C4-2B (cell line): ENCODE measurements at regions not wholly inside any gene's neighbourhood (a gene's known extent, or its start where the extent isn't known, plus 50 kb on each side); places are given as distances from the start of the nearest gene placed in this dataset.

ENCODE experiments used
- H3K27ac ChIP-seq: fragments of 450-650 bp; 2 replicates; pipeline ENCODE4 v1.5.1; 2017
- CTCF ChIP-seq: fragments of 450-650 bp; conservative IDR thresholded peaks from 2 replicates; pipeline ENCODE4 v1.5.1; 2017; ENCODE audit warnings: mild to moderate bottlenecking
- ZFX ChIP-seq: fragments of 450-650 bp; IDR thresholded peaks from 2 replicates; pipeline ENCODE4 v1.6.1; 2017

GRCh38 chr6:156033598-156033997, 578.0 kb upstream of the NOX3 start:
- no peak overlapping the region for H3K27ac ChIP-seq
- TF ChIP-seq ZFX (no peak), CTCF (no peak)

- TF ChIP-seq CTCF (no peak), ZFX (no peak)
- H3K27ac ChIP-seq: no peak overlapping the region
Measured at GRCh38 chr6:156031516-156031915, 575.9 kb upstream of the NOX3 start.

- TF ChIP-seq ZFX (no peak), CTCF (no peak)
- no peak overlapping the region for H3K27ac ChIP-seq
Measured at GRCh38 chr6:156030053-156030452, 574.4 kb upstream of the NOX3 start.

GRCh38 chr6:156029286-156029985, 573.8 kb upstream of the NOX3 start:
- no peak for TF ChIP-seq ZFX
- no peak for TF ChIP-seq CTCF

GRCh38 chr6:156028335-156029131, 572.9 kb upstream of the NOX3 start:
- no peak overlapping the region for H3K27ac ChIP-seq
- TF ChIP-seq CTCF (no peak), ZFX (no peak)

More at GRCh38 chr6:156029286-156029985, 573.8 kb upstream of the NOX3 start:
- no peak overlapping the region for H3K27ac ChIP-seq

GRCh38 chr6:156027248-156027626, 571.6 kb upstream of the NOX3 start:
- TF ChIP-seq CTCF (no peak), ZFX (no peak)
- H3K27ac ChIP-seq: no peak overlapping the region
